ENCODE measurements at regions not wholly inside any gene's neighbourhood (a gene's known extent, or its start where the extent isn't known, plus 50 kb on each side); places are given as distances from the start of the nearest gene placed in this dataset.

DNA sequence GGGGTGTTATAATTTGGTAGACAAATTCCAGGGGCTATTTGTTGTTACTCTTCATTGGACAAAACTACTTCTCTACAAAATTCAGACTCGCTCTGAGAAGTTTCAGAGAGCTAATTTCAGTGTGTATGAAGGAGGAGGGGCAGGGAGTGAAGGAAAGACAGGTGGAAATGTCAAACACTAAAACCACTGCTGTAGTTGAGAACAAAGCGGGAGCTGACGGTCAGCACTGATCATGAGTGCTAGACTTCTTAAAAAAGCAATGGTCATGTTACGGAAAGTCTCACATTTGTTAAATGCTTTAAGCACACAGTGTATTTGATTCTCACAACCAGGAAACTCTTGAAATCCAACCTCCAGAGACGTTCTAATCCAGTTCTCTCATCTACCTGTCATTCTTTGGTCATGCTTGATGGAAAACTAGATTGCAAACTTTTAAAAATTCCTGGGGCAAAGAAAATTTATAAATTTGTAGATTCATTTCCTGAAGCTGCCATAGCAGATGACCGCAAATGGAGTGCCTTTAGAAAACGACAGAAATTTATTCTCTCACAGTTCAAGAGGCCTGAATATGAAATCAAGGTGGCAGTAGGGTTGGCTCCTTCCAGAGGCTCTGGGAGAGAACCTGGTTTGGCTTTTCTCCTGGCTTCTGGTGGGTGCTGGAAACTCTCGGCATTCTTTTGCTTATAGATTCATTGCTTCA, 100.7 kb upstream of the CARMIL1 start:
- TF ChIP-seq POLR2A (IDR thresholded peaks at IDR 0.05), result no peak
- no peak for TF ChIP-seq CTCF (IDR thresholded peaks at IDR 0.05)
- TF ChIP-seq EP300 (IDR thresholded peaks at IDR 0.05), result no peak
